ENCODE measurements at regions not wholly inside any gene's neighbourhood (a gene's known extent, or its start where the extent isn't known, plus 50 kb on each side); places are given as distances from the start of the nearest gene placed in this dataset.

DNA sequence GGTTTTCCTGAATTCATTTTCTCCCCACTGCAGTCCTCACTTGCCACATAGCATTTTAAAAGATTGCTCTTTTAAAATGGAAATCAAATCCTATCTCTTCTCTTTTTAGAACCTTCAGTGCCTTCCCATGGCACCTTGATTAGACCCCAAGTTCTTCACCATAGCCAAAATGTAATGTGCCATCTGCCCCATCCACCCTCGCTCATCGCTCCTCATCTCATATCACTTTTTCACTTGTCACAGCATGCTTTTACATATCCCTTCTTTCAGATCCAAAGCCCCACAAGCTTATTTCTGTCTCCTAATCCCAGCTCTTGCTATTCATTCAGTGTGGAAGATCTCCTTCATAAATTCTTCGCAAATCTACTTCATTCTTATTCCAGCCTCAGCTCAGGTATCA lies 161.7 kb downstream of the CD47 start:
- Histone ChIP-seq H3K4me2 (ENCODE audit: control insufficient read depth, insufficient read depth) (no peak overlapping the region), H3K4me1 (ENCODE audit: control insufficient read depth, insufficient read depth, low read length) (peaks cover 3% of the 10 kb centered on the region; the same call in 1 of the 2 replicates), H3K9ac (ENCODE audit: control insufficient read depth, insufficient read depth, low read length) (no peak overlapping the region), H2AFZ (ENCODE audit: control insufficient read depth, low read depth, low read length) (no peak overlapping the region), H3K4me3 (no peak overlapping the region), H3K9me3 (replicated peaks; ENCODE audit: control insufficient read depth, insufficient read depth, low read length) (no peaks in the 10 kb centered on the region; the same call in 1 of the 3 replicates), H3K27ac (ENCODE audit: control insufficient read depth, insufficient read depth) (no peak overlapping the region), H4K20me1 (ENCODE audit: control insufficient read depth, insufficient read depth) (no peaks in the 10 kb centered on the region), H3K79me2 (ENCODE audit: control insufficient read depth, insufficient read depth, low read length) (no peaks in the 10 kb centered on the region), H3K27me3 (replicated peaks in 1 of 2; ENCODE audit: control insufficient read depth in 2 of 2, insufficient read depth in 2 of 2, low read length in 1 of 2) (peaks cover 0 to 5% of the 10 kb centered on the region in 2 experiments; a peak in 3 of 4 replicates), H3K36me3 (ENCODE audit: control insufficient read depth in 2 of 2, insufficient read depth in 2 of 2, low read length in 1 of 2) (no peaks in the 10 kb centered on the region)
- ChIA-PET POLR2A (no interaction called here), CTCF (interaction anchor here (1.2 to 2.5 kb wide), 8 partner anchors 9 to 507 kb away, joined by 3 to 10 read pairs (median 4); no protein-coding TSS in a partner anchor), SMC1A (ENCODE audit: uncharacterized antibody, unreplicated experiment) (interaction anchor here (1.2 to 1.9 kb wide), 3 partner anchors 12 to 480 kb away, joined by 3 to 6 read pairs (median 5); no protein-coding TSS in a partner anchor), RAD21 (ENCODE audit: unreplicated experiment) (interaction anchor here (1.8 kb wide), 1 partner anchor 251 kb away, joined by 3 read pairs; no protein-coding TSS in a partner anchor)
- TF ChIP-seq ZNF217 (IDR thresholded peaks at IDR 0.05): no peak
- no peak for TF ChIP-seq CHD2 (IDR thresholded peaks at IDR 0.05; ENCODE audit: borderline replicate concordance, low read depth, low read length)
- TF ChIP-seq BCLAF1 (IDR thresholded peaks at IDR 0.05): no peak
- no peak for TF ChIP-seq PML (IDR thresholded peaks at IDR 0.05; ENCODE audit: low read length)
- no peak for TF ChIP-seq JUND (IDR thresholded peaks at IDR 0.05; ENCODE audit: low read depth, low read length)
- TF ChIP-seq, protein P1, sequence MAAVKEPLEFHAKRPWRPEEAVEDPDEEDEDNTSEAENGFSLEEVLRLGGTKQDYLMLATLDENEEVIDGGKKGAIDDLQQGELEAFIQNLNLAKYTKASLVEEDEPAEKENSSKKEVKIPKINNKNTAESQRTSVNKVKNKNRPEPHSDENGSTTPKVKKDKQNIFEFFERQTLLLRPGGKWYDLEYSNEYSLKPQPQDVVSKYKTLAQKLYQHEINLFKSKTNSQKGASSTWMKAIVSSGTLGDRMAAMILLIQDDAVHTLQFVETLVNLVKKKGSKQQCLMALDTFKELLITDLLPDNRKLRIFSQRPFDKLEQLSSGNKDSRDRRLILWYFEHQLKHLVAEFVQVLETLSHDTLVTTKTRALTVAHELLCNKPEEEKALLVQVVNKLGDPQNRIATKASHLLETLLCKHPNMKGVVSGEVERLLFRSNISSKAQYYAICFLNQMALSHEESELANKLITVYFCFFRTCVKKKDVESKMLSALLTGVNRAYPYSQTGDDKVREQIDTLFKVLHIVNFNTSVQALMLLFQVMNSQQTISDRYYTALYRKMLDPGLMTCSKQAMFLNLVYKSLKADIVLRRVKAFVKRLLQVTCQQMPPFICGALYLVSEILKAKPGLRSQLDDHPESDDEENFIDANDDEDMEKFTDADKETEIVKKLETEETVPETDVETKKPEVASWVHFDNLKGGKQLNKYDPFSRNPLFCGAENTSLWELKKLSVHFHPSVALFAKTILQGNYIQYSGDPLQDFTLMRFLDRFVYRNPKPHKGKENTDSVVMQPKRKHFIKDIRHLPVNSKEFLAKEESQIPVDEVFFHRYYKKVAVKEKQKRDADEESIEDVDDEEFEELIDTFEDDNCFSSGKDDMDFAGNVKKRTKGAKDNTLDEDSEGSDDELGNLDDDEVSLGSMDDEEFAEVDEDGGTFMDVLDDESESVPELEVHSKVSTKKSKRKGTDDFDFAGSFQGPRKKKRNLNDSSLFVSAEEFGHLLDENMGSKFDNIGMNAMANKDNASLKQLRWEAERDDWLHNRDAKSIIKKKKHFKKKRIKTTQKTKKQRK (IDR thresholded peaks at IDR 0.05; ENCODE audit: low read depth, low read length): no peak
- in situ Hi-C loops (cut with MboI): loop anchor here (10.0 kb wide), 1 partner anchor 694 kb away; no protein-coding TSS in a partner anchor
- BruUV-seq (replicated peaks): no TSS peak
- ATAC-seq (no peak), DNase-seq (ENCODE audit: low read depth, low spot score) (no peak), FAIRE-seq (no peak)
- WGBS (ENCODE audit: insufficient coverage, insufficient replicate concordance, low lambda C conversion rate, missing lambda C conversion rate): 96% methylated on average over 3 of the region's 3 CpGs
- intact Hi-C loops (cut with micrococcal nuclease; ENCODE audit: unreplicated experiment): loop anchor here (5.0 kb wide), 4 partner anchors 72 to 692 kb away; no protein-coding TSS in a partner anchor

Measured in GM12878 (cell line).